WTC11 (cell line): ENCODE measurements at regions not wholly inside any gene's neighbourhood (a gene's known extent, or its start where the extent isn't known, plus 50 kb on each side); places are given as distances from the start of the nearest gene placed in this dataset.

Experiments used
- ATF1 ChIP-seq: sonication (generic); formaldehyde crosslinking; IDR thresholded peaks from 2 replicates; pipeline ENCODE4 v1.8.1; 2023; ENCODE audit warnings: mild to moderate bottlenecking, moderate library complexity, missing genetic modification reagents
- CTCF ChIP-seq: fragments of 200-600 bp; IDR thresholded peaks from 2 replicates; pipeline ENCODE4 v1.8.0; 2022; ENCODE audit warnings: antibody characterized with exemption
- IRF1 ChIP-seq: sonication (generic); formaldehyde crosslinking; IDR thresholded peaks from 2 replicates; pipeline ENCODE4 v1.8.0; 2023; ENCODE audit warnings: missing genetic modification reagents
- MAX ChIP-seq: sonication (generic); formaldehyde crosslinking; IDR thresholded peaks from 2 replicates; pipeline ENCODE4 v1.8.0; 2022; ENCODE audit warnings: mild to moderate bottlenecking, missing genetic modification reagents
- NR1H2 ChIP-seq: sonication (generic); formaldehyde crosslinking; IDR thresholded peaks from 2 replicates; pipeline ENCODE4 v1.9.0; 2021; ENCODE audit warnings: mild to moderate bottlenecking, moderate library complexity, missing genetic modification reagents
- SOX15 ChIP-seq: fragments of 250-450 bp; sonication (Bioruptor Pico); IDR thresholded peaks from 2 replicates; pipeline ENCODE4 v1.9.0; 2021; ENCODE audit warnings: mild to moderate bottlenecking
- SP1 ChIP-seq: sonication (generic); formaldehyde crosslinking; conservative IDR thresholded peaks from 2 replicates; pipeline ENCODE4 v1.8.1; 2022; ENCODE audit warnings: missing genetic modification reagents
- TEAD4 ChIP-seq: sonication (generic); formaldehyde crosslinking; IDR thresholded peaks from 2 replicates; pipeline ENCODE4 v1.8.0; 2022; ENCODE audit warnings: mild to moderate bottlenecking, missing genetic modification reagents
- ZNF263 ChIP-seq: sonication (generic); formaldehyde crosslinking; IDR thresholded peaks from 2 replicates; pipeline ENCODE4 v1.8.1; 2022; ENCODE audit warnings: low read depth, mild to moderate bottlenecking, moderate library complexity, missing genetic modification reagents

GRCh38 chrX:106356580-106356979 lies 188.5 kb downstream of the PWWP3B start:
- TF ChIP-seq CTCF (no peak), SP1 (CRISPR knock-in tag) (no peak), MAX (CRISPR knock-in tag) (no peak), ZNF263 (no peak), ATF1 (CRISPR knock-in tag) (no peak), SOX15 (no peak), NR1H2 (no peak), IRF1 (CRISPR knock-in tag) (no peak), TEAD4 (no peak)
